C4-2B (cell line): ENCODE measurements at regions not wholly inside any gene's neighbourhood (a gene's known extent, or its start where the extent isn't known, plus 50 kb on each side); places are given as distances from the start of the nearest gene placed in this dataset.

Experiments used
- ZFX ChIP-seq: fragments of 450-650 bp; IDR thresholded peaks from 2 replicates; pipeline ENCODE4 v1.6.1; 2017
- TF ChIP-seq, protein P1 (sequence below): fragments of 450-650 bp; conservative IDR thresholded peaks from 2 replicates; pipeline ENCODE4 v1.5.1; 2017; ENCODE audit warnings: mild to moderate bottlenecking

GRCh38 chrX:44778254-44778653 lies 65.6 kb upstream of the DUSP21 start:
- TF ChIP-seq, protein P1, sequence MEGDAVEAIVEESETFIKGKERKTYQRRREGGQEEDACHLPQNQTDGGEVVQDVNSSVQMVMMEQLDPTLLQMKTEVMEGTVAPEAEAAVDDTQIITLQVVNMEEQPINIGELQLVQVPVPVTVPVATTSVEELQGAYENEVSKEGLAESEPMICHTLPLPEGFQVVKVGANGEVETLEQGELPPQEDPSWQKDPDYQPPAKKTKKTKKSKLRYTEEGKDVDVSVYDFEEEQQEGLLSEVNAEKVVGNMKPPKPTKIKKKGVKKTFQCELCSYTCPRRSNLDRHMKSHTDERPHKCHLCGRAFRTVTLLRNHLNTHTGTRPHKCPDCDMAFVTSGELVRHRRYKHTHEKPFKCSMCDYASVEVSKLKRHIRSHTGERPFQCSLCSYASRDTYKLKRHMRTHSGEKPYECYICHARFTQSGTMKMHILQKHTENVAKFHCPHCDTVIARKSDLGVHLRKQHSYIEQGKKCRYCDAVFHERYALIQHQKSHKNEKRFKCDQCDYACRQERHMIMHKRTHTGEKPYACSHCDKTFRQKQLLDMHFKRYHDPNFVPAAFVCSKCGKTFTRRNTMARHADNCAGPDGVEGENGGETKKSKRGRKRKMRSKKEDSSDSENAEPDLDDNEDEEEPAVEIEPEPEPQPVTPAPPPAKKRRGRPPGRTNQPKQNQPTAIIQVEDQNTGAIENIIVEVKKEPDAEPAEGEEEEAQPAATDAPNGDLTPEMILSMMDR: no peak
- TF ChIP-seq ZFX: no peak
